ENCODE measurements at regions not wholly inside any gene's neighbourhood (a gene's known extent, or its start where the extent isn't known, plus 50 kb on each side); places are given as distances from the start of the nearest gene placed in this dataset.

DNA sequence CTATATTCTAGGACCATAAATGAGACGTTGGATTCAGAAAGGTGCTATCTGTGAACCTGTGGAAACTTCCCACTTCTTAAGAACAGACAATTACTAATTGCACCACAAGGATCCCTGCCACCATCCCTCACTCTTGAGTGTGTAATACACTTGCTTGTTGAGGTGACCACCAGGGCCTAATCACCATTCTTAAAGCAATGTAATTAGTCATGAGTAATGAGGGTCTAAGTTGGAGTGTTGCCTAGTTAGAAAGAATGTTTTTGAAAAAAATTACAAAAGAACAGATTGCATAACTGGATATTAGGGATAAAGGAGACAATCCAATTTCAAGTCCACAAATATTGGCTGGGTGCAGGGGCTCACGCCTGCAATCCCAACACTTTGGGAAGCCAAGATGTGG, 56.9 kb upstream of the TRIO start (continued):
- TF ChIP-seq, protein P1, sequence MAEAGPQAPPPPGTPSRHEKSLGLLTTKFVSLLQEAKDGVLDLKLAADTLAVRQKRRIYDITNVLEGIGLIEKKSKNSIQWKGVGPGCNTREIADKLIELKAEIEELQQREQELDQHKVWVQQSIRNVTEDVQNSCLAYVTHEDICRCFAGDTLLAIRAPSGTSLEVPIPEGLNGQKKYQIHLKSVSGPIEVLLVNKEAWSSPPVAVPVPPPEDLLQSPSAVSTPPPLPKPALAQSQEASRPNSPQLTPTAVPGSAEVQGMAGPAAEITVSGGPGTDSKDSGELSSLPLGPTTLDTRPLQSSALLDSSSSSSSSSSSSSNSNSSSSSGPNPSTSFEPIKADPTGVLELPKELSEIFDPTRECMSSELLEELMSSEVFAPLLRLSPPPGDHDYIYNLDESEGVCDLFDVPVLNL (CRISPR knock-in tag; IDR thresholded peaks at IDR 0.05; ENCODE audit: borderline replicate concordance, low read depth): no peak
- TF ChIP-seq, protein P2, sequence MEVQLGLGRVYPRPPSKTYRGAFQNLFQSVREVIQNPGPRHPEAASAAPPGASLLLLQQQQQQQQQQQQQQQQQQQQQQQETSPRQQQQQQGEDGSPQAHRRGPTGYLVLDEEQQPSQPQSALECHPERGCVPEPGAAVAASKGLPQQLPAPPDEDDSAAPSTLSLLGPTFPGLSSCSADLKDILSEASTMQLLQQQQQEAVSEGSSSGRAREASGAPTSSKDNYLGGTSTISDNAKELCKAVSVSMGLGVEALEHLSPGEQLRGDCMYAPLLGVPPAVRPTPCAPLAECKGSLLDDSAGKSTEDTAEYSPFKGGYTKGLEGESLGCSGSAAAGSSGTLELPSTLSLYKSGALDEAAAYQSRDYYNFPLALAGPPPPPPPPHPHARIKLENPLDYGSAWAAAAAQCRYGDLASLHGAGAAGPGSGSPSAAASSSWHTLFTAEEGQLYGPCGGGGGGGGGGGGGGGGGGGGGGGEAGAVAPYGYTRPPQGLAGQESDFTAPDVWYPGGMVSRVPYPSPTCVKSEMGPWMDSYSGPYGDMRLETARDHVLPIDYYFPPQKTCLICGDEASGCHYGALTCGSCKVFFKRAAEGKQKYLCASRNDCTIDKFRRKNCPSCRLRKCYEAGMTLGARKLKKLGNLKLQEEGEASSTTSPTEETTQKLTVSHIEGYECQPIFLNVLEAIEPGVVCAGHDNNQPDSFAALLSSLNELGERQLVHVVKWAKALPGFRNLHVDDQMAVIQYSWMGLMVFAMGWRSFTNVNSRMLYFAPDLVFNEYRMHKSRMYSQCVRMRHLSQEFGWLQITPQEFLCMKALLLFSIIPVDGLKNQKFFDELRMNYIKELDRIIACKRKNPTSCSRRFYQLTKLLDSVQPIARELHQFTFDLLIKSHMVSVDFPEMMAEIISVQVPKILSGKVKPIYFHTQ (CRISPR knock-in tag; IDR thresholded peaks at IDR 0.05): no peak
- no peak for TF ChIP-seq ZNF396 (CRISPR knock-in tag; IDR thresholded peaks at IDR 0.05; ENCODE audit: borderline replicate concordance)
- TF ChIP-seq, protein P3, sequence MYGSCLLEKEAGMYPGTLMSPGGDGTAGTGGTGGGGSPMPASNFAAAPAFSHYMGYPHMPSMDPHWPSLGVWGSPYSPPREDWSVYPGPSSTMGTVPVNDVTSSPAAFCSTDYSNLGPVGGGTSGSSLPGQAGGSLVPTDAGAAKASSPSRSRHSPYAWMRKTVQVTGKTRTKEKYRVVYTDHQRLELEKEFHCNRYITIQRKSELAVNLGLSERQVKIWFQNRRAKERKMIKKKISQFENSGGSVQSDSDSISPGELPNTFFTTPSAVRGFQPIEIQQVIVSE (CRISPR knock-in tag; IDR thresholded peaks at IDR 0.05; ENCODE audit: borderline replicate concordance): no peak
- TF ChIP-seq, protein P4, sequence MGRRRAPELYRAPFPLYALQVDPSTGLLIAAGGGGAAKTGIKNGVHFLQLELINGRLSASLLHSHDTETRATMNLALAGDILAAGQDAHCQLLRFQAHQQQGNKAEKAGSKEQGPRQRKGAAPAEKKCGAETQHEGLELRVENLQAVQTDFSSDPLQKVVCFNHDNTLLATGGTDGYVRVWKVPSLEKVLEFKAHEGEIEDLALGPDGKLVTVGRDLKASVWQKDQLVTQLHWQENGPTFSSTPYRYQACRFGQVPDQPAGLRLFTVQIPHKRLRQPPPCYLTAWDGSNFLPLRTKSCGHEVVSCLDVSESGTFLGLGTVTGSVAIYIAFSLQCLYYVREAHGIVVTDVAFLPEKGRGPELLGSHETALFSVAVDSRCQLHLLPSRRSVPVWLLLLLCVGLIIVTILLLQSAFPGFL (CRISPR knock-in tag; IDR thresholded peaks at IDR 0.05; ENCODE audit: borderline replicate concordance): no peak

DNA sequence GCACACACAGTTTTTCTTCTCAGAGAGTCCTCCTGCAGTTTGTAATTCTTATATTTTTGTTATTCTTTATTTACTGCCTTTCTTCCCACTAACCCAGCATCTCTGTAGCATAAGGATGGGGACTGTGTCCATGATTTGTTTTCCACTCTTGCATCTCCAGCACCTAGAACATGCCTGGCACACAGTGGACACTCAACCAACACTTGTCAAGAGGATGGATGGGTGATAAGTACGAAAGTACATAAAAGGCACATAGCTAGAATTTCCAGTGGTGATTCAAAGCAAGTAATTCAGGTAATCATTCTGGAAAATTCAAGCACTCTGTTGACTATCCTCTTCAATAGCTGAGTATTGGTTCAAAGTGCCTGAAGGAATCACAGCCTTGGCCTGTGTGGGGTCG, 60.2 kb upstream of the TRIO start:
- H3K27ac Mint-ChIP-seq: no peak overlapping the region
- no peak for ATAC-seq
- POLR2A ChIA-PET: no interaction called here
- H3K4me3 Mint-ChIP-seq: no peak overlapping the region
- no peak for DNase-seq (ENCODE audit: low spot score)
- no peaks in the 10 kb centered on the region for H3K36me3 Mint-ChIP-seq
- CTCF ChIA-PET: no interaction called here
- no peaks in the 10 kb centered on the region for H3K27me3 Mint-ChIP-seq (ENCODE audit: low read depth)
- H3K9me3 Mint-ChIP-seq: peaks cover 8% of the 10 kb centered on the region
- no peaks in the 10 kb centered on the region for H3K4me1 Mint-ChIP-seq
- TF ChIP-seq RELA (CRISPR knock-in tag; IDR thresholded peaks at IDR 0.05; ENCODE audit: borderline replicate concordance): no peak
- TF ChIP-seq, protein P5, sequence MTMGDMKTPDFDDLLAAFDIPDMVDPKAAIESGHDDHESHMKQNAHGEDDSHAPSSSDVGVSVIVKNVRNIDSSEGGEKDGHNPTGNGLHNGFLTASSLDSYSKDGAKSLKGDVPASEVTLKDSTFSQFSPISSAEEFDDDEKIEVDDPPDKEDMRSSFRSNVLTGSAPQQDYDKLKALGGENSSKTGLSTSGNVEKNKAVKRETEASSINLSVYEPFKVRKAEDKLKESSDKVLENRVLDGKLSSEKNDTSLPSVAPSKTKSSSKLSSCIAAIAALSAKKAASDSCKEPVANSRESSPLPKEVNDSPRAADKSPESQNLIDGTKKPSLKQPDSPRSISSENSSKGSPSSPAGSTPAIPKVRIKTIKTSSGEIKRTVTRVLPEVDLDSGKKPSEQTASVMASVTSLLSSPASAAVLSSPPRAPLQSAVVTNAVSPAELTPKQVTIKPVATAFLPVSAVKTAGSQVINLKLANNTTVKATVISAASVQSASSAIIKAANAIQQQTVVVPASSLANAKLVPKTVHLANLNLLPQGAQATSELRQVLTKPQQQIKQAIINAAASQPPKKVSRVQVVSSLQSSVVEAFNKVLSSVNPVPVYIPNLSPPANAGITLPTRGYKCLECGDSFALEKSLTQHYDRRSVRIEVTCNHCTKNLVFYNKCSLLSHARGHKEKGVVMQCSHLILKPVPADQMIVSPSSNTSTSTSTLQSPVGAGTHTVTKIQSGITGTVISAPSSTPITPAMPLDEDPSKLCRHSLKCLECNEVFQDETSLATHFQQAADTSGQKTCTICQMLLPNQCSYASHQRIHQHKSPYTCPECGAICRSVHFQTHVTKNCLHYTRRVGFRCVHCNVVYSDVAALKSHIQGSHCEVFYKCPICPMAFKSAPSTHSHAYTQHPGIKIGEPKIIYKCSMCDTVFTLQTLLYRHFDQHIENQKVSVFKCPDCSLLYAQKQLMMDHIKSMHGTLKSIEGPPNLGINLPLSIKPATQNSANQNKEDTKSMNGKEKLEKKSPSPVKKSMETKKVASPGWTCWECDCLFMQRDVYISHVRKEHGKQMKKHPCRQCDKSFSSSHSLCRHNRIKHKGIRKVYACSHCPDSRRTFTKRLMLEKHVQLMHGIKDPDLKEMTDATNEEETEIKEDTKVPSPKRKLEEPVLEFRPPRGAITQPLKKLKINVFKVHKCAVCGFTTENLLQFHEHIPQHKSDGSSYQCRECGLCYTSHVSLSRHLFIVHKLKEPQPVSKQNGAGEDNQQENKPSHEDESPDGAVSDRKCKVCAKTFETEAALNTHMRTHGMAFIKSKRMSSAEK (CRISPR knock-in tag; IDR thresholded peaks at IDR 0.05; ENCODE audit: borderline replicate concordance): no peak
- TF ChIP-seq, protein P6, sequence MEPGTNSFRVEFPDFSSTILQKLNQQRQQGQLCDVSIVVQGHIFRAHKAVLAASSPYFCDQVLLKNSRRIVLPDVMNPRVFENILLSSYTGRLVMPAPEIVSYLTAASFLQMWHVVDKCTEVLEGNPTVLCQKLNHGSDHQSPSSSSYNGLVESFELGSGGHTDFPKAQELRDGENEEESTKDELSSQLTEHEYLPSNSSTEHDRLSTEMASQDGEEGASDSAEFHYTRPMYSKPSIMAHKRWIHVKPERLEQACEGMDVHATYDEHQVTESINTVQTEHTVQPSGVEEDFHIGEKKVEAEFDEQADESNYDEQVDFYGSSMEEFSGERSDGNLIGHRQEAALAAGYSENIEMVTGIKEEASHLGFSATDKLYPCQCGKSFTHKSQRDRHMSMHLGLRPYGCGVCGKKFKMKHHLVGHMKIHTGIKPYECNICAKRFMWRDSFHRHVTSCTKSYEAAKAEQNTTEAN (CRISPR knock-in tag; IDR thresholded peaks at IDR 0.05): no peak
- TF ChIP-seq TEAD4 (CRISPR knock-in tag; IDR thresholded peaks at IDR 0.05): no peak
- no peak for TF ChIP-seq MYBL2 (CRISPR knock-in tag; IDR thresholded peaks at IDR 0.05)
- TF ChIP-seq ZNF416 (CRISPR knock-in tag; IDR thresholded peaks at IDR 0.05): no peak
- no peak for TF ChIP-seq ZNF263 (CRISPR knock-in tag; IDR thresholded peaks at IDR 0.05; ENCODE audit: low read depth)
- TF ChIP-seq, protein P7, sequence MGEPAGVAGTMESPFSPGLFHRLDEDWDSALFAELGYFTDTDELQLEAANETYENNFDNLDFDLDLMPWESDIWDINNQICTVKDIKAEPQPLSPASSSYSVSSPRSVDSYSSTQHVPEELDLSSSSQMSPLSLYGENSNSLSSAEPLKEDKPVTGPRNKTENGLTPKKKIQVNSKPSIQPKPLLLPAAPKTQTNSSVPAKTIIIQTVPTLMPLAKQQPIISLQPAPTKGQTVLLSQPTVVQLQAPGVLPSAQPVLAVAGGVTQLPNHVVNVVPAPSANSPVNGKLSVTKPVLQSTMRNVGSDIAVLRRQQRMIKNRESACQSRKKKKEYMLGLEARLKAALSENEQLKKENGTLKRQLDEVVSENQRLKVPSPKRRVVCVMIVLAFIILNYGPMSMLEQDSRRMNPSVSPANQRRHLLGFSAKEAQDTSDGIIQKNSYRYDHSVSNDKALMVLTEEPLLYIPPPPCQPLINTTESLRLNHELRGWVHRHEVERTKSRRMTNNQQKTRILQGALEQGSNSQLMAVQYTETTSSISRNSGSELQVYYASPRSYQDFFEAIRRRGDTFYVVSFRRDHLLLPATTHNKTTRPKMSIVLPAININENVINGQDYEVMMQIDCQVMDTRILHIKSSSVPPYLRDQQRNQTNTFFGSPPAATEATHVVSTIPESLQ (CRISPR knock-in tag; IDR thresholded peaks at IDR 0.05): no peak
- TF ChIP-seq GTF2I (CRISPR knock-in tag; conservative IDR thresholded peaks at IDR 0.05): no peak
- TF ChIP-seq ZNF219 (CRISPR knock-in tag; IDR thresholded peaks at IDR 0.05; ENCODE audit: borderline replicate concordance): no peak
- no peak for TF ChIP-seq TP53 (CRISPR knock-in tag; IDR thresholded peaks at IDR 0.05)
- no peak for TF ChIP-seq ZNF396 (CRISPR knock-in tag; IDR thresholded peaks at IDR 0.05; ENCODE audit: borderline replicate concordance)
- no peak for TF ChIP-seq FOXP1 (CRISPR knock-in tag; IDR thresholded peaks at IDR 0.05; ENCODE audit: borderline replicate concordance)
- TF ChIP-seq, protein P1 (CRISPR knock-in tag; IDR thresholded peaks at IDR 0.05; ENCODE audit: borderline replicate concordance, low read depth): no peak

All from WTC11 (cell line).